HepG2 (cell line): ENCODE measurements at regions not wholly inside any gene's neighbourhood (a gene's known extent, or its start where the extent isn't known, plus 50 kb on each side); places are given as distances from the start of the nearest gene placed in this dataset.

Experiments used
- ATAC-seq: fragments of 200-7000 bp; cut with Tn5 transposase; 3 replicates; pipeline ENCODE4 v1.9.1; 2020; ENCODE audit warnings: mild to moderate bottlenecking, moderate library complexity
- BruUV-seq: library from RNA; stranded (reverse); fragments of 400-500 nt; replicated peaks from 2 replicates; lab custom pipeline; 2021; lab: Mats Ljungman, UMichigan
- CTCF ChIA-PET: fragments of 300-600 bp; formaldehyde crosslinking; extraction: SDS; loops from one replicate; lab custom pipeline; 2021; ENCODE audit warnings: low total read pairs, inconsistent platforms, low intra/inter-chr PET ratio; lab: Yijun Ruan, JAX
- POLR2A ChIA-PET: fragments of 350-600 bp; sonication (Branson Sonifier 250); formaldehyde crosslinking; loops from one replicate; lab custom pipeline; 2020; ENCODE audit warnings: antibody characterized with exemption, inconsistent platforms; lab: Yijun Ruan, JAX
- DNase-seq: peaks from one replicate; pipeline ENCODE4 v3.0.0-alpha.2; 2015; ENCODE audit warnings: low spot score
- FAIRE-seq: peaks from 3 replicates; lab custom pipeline; 2011; peaks lifted over from hg19 to GRCh38; lab: Jason Lieb, UNC
- H2AFZ ChIP-seq: one replicate; pipeline ENCODE4 v1.6.1; 2011; ENCODE audit warnings: low read length, inconsistent platforms
- H3K27ac ChIP-seq: fragments of 300-600 bp; 3 replicates; pipeline ENCODE4 v1.8.0; 2011; ENCODE audit warnings: mixed run types, mild to moderate bottlenecking, mixed read lengths, low read length, inconsistent platforms; ENCODE audit not compliant: insufficient read depth; ENCODE audit errors: extremely low read length
- H3K27me3 ChIP-seq, 2 experiments: fragments of 200-600 bp in 1 of 2; 2 replicates in 1 of 2; 3 replicates in 1 of 2; pipeline versions ENCODE4 v1.6.0 to v1.8.0; 2011; ENCODE audit warnings: low read length in 2 of 2, mild to moderate bottlenecking in 2 of 2, moderate library complexity in 2 of 2, inconsistent platforms in 1 of 2; ENCODE audit not compliant: insufficient read depth in 2 of 2, control insufficient read depth in 1 of 2
- H3K36me3 ChIP-seq, 2 experiments: fragments of 200-600 bp in 1 of 2; replicated peaks in 1 of 2; 2 replicates in 1 of 2; 3 replicates in 1 of 2; pipeline versions ENCODE4 v1.5.1 to v1.8.0; 2011; ENCODE audit warnings: low read length in 2 of 2, inconsistent platforms in 1 of 2; ENCODE audit not compliant: insufficient read depth in 2 of 2, control insufficient read depth in 1 of 2
- H3K4me1 ChIP-seq: 2 replicates; pipeline ENCODE4 v1.5.1; 2012; ENCODE audit warnings: low read length, inconsistent platforms; ENCODE audit not compliant: insufficient read depth
- H3K4me2 ChIP-seq: 2 replicates; pipeline ENCODE4 v1.6.0; 2011; ENCODE audit warnings: low read depth, low read length, inconsistent platforms
- H3K4me3 ChIP-seq, 3 experiments: fragments of 200-600 bp in 1 of 3; sonication (generic), shearing (Covaris generic) in 1 of 3; replicated peaks in 1 of 3; 2 replicates each; pipeline ENCODE4 v1.5.1; 2011 to 2016; ENCODE audit warnings: low read length in 3 of 3, inconsistent platforms in 2 of 3, low read depth in 2 of 3, mild to moderate bottlenecking in 2 of 3, control low read depth in 1 of 3, mixed read lengths in 1 of 3; ENCODE audit not compliant: insufficient read depth in 1 of 3
- H3K79me2 ChIP-seq: one replicate; pipeline ENCODE4 v1.6.1; 2011; ENCODE audit warnings: low read length, inconsistent platforms; ENCODE audit not compliant: insufficient read depth
- H3K9ac ChIP-seq: 2 replicates; pipeline ENCODE4 v1.6.0; 2011; ENCODE audit warnings: mild to moderate bottlenecking, low read depth, low read length, inconsistent platforms; ENCODE audit not compliant: insufficient read depth
- H3K9me3 ChIP-seq: 2 replicates; pipeline ENCODE4 v1.5.1; 2012; ENCODE audit warnings: mild to moderate bottlenecking, low read length
- H4K20me1 ChIP-seq: 2 replicates; pipeline ENCODE4 v1.6.0; 2011; ENCODE audit warnings: inconsistent platforms, mild to moderate bottlenecking, low read length, moderate library complexity; ENCODE audit not compliant: insufficient read depth
- HMGA1 ChIP-seq: sonication (generic); formaldehyde crosslinking; conservative IDR thresholded peaks from 2 replicates; pipeline ENCODE4 v1.4.0; 2020; ENCODE audit warnings: missing genetic modification reagents
- MAFK ChIP-seq, 2 experiments: IDR thresholded peaks in 1 of 2; conservative IDR thresholded peaks in 1 of 2; 2 replicates each; pipeline ENCODE4 v1.6.1; 2011; ENCODE audit warnings: improper control_type of control experiment in 2 of 2, low read length in 2 of 2
- PCBP2 ChIP-seq: fragments of 200-400 bp; formaldehyde crosslinking; optimal IDR thresholded peaks from 2 replicates; pipeline ENCODE3; 2018; ENCODE audit warnings: low read length, low read depth; ENCODE audit not compliant: poor library complexity, severe bottlenecking
- RORA ChIP-seq: sonication (generic); formaldehyde crosslinking; IDR thresholded peaks from 2 replicates; pipeline ENCODE4 v1.5.0; 2020; ENCODE audit warnings: mild to moderate bottlenecking, missing genetic modification reagents, moderate library complexity
- SRY ChIP-seq: sonication (generic); formaldehyde crosslinking; IDR thresholded peaks from 2 replicates; pipeline ENCODE4 v1.8.0; 2022; ENCODE audit warnings: mild to moderate bottlenecking, missing genetic modification reagents
- ZNF619 ChIP-seq: sonication (generic); formaldehyde crosslinking; IDR thresholded peaks from 2 replicates; pipeline ENCODE4 v1.4.0; 2020; ENCODE audit warnings: mild to moderate bottlenecking, missing genetic modification reagents
- ZNF749 ChIP-seq: sonication (generic); formaldehyde crosslinking; IDR thresholded peaks from 2 replicates; pipeline ENCODE4 v1.8.0; 2022; ENCODE audit warnings: mild to moderate bottlenecking, missing genetic modification reagents, moderate library complexity, borderline replicate concordance
- WGBS: methylation state at CpG from one replicate; pipeline ENCODE4 v1.1.6; 2017; ENCODE audit warnings: low lambda C conversion rate; 5-methylcytosine and 5-hydroxymethylcytosine counted together
- in situ Hi-C: cut with HindIII; loops from 2 replicates; pipeline ENCODE4 v1.10.0; 2017; ENCODE audit warnings: low pct_unique_long_range_greater_than_20kb; ENCODE audit not compliant: extremely low pct_ligation_motif_present
- intact Hi-C: fragments of 100-400 bp; cut with micrococcal nuclease; formaldehyde crosslinking; loops from one replicate; pipeline ENCODE4 v1.10.0; 2022; ENCODE audit not compliant: unreplicated experiment
- TF ChIP-seq, protein P1 (sequence below): sonication (generic); formaldehyde crosslinking; IDR thresholded peaks from 2 replicates; pipeline ENCODE4 v1.8.0; 2022; ENCODE audit warnings: mild to moderate bottlenecking, missing genetic modification reagents

DNA sequence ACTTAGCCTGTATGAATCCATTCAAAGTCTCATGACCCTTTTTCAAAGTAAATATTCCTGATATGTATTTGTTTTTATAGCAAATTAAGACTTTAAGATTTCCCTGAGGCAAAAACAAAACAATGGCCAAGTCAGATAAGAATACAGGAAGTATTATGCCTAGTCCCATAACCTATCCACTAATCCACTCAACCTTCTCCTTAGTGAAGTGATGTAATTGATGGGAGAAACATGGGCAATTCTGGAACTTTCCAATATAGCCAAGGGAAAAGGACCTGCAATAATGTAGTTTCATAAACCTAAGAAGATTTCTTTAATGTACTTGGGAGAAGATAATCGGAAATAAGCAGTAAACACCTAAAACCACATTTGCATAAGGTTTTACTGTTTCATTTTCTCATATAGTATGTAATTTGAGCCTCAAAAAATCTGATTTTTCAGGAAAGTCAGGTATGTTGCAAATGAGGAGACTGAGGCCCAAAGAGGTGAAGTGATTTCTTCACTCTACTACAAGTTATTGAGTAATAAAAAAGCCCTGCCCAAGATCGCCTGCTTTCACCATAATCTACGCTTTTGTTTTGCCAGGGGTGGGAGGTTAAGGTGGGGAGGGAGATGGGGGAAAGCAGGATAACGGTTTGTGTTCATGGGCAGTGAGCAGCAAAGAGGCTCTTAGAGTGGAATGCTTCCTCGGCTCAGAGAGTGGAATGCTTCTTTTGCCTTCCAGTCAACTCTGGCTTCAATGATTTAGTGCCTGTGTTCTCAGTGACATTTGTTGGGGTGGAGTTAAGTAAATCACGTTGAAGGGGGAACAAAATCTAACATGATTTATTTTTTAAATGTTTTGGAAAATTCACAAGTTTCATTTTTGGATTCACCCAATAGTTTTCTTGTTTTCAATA lies 95.0 kb upstream of the FNDC3B start:
- Histone ChIP-seq H3K9ac (no peak overlapping the region), H3K4me1 (peaks cover 39% of the 10 kb centered on the region), H3K27ac (no peak overlapping the region), H3K4me2 (no peak overlapping the region), H3K4me3 (no peak overlapping the region), H2AFZ (no peak overlapping the region), H3K36me3 (no peaks in the 10 kb centered on the region), H3K79me2 (no peaks in the 10 kb centered on the region), H3K27me3 (no peaks in the 10 kb centered on the region), H3K9me3 (no peaks in the 10 kb centered on the region), H4K20me1 (no peaks in the 10 kb centered on the region)
- ATAC-seq (no peak), FAIRE-seq (no peak), DNase-seq (no peak)
- TF ChIP-seq ZNF749 (CRISPR knock-in tag) (0 out of 2 replicates have a peak, but pooled peaks have one; percentile 37), RORA (CRISPR knock-in tag) (no peak), ZNF619 (CRISPR knock-in tag) (no peak), MAFK (conservative IDR thresholded peaks at IDR 0.05 in 1 of 2, IDR thresholded peaks at IDR 0.05 in 1 of 2; ENCODE audit: low read length in 2 of 2) (no peak), SRY (CRISPR knock-in tag) (no peak), PCBP2 (peak; percentile 26), HMGA1 (CRISPR knock-in tag) (no peak)
- TF ChIP-seq, protein P1, sequence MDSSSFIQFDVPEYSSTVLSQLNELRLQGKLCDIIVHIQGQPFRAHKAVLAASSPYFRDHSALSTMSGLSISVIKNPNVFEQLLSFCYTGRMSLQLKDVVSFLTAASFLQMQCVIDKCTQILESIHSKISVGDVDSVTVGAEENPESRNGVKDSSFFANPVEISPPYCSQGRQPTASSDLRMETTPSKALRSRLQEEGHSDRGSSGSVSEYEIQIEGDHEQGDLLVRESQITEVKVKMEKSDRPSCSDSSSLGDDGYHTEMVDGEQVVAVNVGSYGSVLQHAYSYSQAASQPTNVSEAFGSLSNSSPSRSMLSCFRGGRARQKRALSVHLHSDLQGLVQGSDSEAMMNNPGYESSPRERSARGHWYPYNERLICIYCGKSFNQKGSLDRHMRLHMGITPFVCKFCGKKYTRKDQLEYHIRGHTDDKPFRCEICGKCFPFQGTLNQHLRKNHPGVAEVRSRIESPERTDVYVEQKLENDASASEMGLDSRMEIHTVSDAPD, result no peak
- in situ Hi-C loops, result no loop called here
- CTCF ChIA-PET, result no interaction called here
- 61% methylated on average over 6 of the region's 6 CpGs for WGBS
- POLR2A ChIA-PET, result no interaction called here
- intact Hi-C loops, result no loop called here
- no TSS peak for BruUV-seq
